ENCODE measurements at regions not wholly inside any gene's neighbourhood (a gene's known extent, or its start where the extent isn't known, plus 50 kb on each side); places are given as distances from the start of the nearest gene placed in this dataset.
"Not testable (repeated sequence)": the region's sequence is repeated elsewhere in the genome, so short reads cannot be mapped to it uniquely, and the experiment has no call there.

DNA sequence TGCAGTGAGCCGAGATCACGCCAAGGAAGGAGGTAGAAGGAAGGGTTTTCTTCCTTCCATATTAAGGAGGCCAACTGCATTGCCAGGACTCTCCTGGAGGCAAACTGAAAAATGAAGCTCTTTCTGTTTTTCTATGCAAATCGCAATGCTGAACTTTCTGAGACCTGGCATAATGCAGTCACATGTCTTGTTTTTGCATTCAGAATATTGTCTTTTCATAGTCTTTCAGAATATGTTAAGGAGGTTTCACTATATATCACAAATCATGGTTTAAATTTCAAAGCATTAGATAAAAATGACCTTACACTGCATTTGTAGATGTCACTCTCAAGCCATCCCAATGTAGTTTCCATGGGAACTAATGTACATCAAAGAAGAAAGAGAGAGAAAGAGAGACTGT is 556.5 kb downstream of the TTLL7 start:
- not testable (repeated sequence) for H3K4me3 ChIP-seq (ENCODE audit: low read depth, low read length); DNase-seq (ENCODE audit: low read depth)

DNA sequence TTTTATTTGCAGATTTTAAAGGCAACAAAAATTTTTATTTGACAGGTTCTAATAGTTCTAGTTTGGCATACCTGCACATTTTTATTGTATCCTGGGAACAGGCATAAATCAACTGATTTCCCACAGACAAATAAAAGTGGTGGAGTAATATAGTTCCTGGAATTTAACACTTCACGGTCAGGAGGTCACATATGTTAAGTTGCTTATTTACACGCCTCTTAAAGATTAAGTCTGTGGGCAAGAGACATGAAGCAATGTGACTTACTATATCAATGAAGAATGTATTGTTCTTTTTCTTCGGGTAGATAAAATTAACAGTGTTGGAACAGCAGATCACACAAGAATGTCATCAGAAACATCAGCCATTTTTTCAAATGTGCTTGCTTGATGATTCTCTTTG is 558.3 kb downstream of the TTLL7 start:
- not testable (repeated sequence) for H3K4me3 ChIP-seq (ENCODE audit: low read depth, low read length); DNase-seq (ENCODE audit: low read depth)

DNA sequence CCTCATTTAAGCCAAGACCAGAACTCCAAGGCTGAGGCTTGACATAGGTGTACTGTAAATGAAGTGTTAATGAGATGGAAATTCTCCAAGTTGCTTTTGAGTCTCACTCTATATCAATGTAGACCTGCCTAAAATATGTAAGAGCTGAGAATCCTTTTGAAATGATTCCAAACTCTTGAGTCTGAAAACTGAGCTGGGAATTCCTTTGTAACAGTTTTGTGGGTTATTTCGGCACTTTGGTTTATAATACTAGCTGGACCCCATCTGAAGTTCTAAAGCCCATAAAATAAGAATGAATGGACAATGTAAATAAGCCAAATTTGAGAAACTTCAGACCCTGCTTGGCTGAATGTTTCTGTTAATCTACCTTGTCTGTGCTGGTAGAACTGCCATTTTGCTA is 558.9 kb downstream of the TTLL7 start:
- H3K4me3 ChIP-seq (ENCODE audit: low read depth, low read length); DNase-seq (ENCODE audit: low read depth): not testable (repeated sequence)

DNA sequence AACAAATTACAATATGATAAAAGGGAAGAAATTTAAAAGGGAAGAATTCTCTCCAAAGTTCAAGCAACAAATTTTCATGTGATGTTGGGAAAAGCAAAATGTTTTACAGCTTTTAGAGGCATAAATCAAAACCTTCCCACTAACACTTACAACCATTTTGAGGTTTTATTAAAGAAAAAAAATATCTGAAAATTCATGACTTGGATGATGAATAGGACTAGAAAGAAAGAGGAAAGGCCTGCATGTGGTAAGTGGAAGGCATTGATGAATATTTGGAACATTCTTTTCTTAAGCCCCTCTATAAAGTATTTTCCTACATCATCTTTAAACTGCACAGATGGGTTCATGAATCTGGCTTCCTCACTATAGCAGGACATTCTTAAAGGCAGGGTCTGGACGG is 560.6 kb downstream of the TTLL7 start:
- H3K4me3 ChIP-seq (ENCODE audit: low read depth, low read length); DNase-seq (ENCODE audit: low read depth): not testable (repeated sequence)

DNA sequence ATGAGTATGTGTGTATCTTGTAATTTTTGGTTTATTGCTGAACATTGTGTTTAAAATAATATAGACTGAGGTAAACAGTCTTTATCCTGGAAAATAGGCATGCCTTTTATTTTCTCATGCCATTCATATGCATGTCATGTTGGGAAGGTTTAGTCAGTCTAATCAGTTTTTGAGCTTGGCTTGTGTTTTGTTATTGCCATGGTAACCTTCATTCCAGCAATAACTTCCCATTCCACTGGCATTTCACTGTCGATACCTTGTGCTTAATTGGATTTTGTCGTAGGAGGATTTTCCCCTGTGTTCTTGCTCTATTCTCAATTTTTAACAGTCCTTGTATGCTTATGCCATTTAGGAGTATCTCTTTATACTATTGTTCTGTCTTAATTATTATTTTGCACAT is 563.6 kb downstream of the TTLL7 start:
- not testable (repeated sequence) for DNase-seq (ENCODE audit: low read depth); H3K4me3 ChIP-seq (ENCODE audit: low read depth, low read length)

DNA sequence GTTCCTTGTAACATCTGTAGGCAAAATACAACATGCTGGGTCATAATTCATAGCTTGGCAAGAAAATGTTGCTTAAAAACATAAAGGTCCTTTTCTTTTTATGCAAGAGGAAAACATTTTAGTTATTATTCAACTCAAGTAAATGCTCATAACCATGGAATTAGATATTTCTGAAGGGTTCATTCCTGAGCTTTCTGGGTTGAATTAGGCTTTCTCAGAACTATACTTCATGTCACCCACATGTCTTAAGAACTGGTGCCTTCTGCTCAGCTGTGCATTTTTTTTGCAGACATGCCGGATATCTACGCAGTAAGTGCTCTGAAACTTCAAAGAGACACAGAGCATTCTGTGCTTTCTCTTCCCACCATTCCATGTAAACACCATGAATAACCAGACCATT is 571.4 kb downstream of the TTLL7 start:
- not testable (repeated sequence) for DNase-seq (ENCODE audit: low read depth); H3K4me3 ChIP-seq (ENCODE audit: low read depth, low read length)

DNA sequence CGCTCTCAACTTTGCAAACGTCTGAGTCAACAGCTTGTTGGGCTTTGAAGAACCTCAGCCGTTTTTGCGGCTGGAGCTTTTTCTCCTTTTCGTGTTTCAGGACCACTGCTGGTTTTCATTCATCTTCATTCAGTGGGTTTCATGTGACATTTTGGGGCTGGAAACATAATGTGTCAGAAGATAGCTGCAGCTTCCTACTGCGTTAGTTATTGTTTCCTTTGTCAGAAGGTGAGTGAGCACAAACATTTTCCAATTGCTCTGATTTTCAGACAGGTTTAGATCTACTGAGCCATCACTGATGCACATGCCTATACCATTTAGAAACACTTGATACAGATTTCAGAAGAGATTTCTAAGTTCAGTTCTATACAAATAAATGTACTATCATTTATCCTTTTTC is 575.5 kb downstream of the TTLL7 start:
- not testable (repeated sequence) for H3K4me3 ChIP-seq (ENCODE audit: low read depth, low read length)

DNA sequence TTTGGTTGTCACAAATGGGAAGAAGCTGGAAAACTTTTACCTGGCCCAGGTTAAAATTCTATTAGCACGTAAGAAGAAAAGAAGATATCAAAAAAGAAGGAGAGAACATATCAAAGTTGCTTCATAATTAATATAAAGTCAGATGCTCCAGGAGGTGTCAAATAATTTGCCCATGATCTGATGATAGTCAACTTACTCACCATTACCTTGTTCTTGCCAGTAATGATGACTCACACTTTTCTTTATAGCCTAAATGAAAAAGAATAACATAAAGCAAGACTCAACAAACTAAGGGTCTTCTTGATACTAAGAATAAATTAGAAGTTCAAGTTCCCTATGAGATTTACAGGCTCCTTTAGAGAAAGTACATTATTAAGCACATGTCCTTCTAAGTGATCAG is 580.4 kb downstream of the TTLL7 start:
- TF ChIP-seq, protein P1, sequence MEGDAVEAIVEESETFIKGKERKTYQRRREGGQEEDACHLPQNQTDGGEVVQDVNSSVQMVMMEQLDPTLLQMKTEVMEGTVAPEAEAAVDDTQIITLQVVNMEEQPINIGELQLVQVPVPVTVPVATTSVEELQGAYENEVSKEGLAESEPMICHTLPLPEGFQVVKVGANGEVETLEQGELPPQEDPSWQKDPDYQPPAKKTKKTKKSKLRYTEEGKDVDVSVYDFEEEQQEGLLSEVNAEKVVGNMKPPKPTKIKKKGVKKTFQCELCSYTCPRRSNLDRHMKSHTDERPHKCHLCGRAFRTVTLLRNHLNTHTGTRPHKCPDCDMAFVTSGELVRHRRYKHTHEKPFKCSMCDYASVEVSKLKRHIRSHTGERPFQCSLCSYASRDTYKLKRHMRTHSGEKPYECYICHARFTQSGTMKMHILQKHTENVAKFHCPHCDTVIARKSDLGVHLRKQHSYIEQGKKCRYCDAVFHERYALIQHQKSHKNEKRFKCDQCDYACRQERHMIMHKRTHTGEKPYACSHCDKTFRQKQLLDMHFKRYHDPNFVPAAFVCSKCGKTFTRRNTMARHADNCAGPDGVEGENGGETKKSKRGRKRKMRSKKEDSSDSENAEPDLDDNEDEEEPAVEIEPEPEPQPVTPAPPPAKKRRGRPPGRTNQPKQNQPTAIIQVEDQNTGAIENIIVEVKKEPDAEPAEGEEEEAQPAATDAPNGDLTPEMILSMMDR (conservative IDR thresholded peaks at IDR 0.05; ENCODE audit: low read depth, low read length) = no peak
- H3K4me3 ChIP-seq (ENCODE audit: low read depth, low read length) = no peak overlapping the region
- no peak for DNase-seq (ENCODE audit: low read depth)

More for the DNA sequence above, 575.5 kb downstream of the TTLL7 start:
- not testable (repeated sequence) for DNase-seq (ENCODE audit: low read depth)

DNA sequence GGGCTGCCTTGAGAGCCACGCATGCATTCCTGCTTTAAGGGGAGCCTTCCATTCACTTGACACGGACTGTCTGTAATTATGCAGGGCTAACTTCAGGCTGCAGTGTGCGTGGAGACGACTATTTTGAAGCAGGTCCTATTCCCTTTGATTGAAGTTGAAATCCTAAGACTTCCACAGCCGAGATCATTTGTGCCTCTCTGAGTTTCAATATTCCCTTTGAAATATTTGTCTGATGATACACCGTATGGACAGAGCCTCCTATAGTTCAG is 585.2 kb downstream of the TTLL7 start:
- DNase-seq (ENCODE audit: low read depth); H3K4me3 ChIP-seq (ENCODE audit: low read depth, low read length): not testable (repeated sequence)

DNA sequence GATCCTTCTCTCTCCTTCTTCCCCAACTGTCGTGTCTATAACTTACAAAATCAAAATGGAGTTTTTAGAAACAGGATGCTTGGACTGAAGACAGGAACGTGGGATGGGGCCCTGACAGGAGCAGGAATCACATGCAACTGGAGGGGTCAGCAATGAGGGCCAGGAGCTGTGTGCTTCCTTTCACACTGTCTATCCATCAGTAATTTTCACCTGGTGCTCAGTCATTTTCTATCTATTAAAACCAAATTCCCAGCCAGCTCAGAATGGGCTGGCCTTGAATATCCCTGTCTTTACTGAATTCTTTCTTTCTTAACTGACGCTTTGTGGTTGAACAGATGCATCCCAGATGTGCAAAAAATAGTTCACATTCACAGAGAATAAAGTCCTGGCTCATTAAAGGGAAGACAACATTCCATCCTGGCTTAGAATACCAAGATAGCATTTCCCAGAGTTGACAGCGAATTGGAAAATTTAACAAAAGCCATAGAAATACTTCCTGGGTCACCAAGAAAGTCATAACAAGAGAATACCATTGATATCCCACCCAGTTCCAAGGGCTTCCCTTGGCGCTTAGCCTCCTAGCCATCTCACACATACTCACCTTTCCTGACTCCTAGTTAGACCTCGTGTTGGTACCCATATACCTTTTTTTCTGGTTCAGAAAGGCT is 588.1 kb downstream of the TTLL7 start:
- H3K4me3 ChIP-seq (ENCODE audit: low read depth, low read length); DNase-seq (ENCODE audit: low read depth): not testable (repeated sequence)

DNA sequence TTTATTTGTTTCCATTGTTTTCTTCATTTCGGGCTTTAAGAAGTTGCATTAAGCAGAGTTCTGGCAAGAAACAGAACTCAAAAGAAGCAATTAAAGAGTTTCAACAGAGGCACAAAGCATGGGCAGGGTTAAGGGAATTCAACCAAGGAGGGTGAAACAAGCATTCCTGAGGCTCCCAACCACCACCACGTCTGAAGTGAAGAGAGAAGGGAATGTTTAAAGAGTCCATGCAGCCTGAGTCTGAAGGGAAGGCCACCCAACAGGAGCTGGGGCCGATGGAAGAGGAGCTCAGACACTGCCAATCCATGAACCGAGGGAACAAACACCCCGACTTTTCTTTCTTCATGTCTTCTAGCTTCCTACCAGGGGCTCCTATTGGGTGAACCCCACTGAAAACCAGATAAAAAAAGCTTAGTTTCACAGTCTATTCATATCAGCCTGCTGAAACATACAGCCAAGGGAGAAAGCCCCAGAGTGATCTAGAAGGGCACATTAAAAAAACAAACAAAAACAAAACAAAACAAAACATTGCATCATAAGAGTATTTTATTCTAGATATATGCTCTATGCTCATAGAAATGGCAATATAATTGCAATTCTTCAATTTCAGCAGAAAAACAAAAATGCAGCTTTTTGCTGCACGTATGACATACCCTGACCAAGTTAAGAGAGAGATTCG is 592.1 kb downstream of the TTLL7 start:
- not testable (repeated sequence) for H3K4me3 ChIP-seq (ENCODE audit: low read depth, low read length); DNase-seq (ENCODE audit: low read depth)

DNA sequence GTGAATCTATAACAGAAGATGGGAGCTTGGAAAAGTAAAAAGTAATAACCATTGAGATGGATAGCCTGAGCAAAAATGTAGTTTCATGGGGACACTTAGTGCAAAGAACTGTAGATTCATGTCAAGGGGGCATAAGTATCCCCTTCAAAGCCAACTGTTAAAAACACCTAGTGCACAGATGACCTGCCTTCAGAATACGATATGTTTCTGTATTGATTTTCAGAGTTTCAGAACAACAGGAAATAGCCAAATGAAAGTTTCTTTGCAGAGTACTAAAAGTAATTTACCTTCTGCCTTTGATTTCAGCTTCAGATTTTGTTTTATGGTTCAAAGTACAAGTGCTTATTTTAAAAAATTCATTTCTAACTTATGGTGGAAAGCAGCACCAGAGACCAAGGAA is 593.1 kb downstream of the TTLL7 start:
- DNase-seq (ENCODE audit: low read depth); H3K4me3 ChIP-seq (ENCODE audit: low read depth, low read length): not testable (repeated sequence)

DNA sequence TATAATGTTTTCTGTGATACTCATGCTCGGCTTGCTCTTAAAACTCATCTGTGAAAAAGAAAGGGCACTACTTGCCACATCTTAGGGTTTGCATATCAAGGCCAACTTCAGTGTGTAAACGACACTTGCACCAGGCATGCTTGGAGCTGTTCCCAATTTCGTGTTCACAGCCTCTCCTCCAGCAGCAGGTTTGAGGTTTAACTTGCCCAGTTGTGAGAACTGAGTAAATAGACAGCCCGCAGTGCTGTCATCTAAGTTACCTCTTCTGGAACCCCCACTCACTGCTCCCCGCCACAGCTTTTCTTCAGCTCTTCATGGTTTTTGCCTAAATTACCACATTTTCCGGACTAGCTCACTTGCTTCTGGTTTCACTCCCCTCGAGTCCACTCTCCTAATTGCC is 595.4 kb downstream of the TTLL7 start:
- DNase-seq (ENCODE audit: low read depth); H3K4me3 ChIP-seq (ENCODE audit: low read depth, low read length): not testable (repeated sequence)

DNA sequence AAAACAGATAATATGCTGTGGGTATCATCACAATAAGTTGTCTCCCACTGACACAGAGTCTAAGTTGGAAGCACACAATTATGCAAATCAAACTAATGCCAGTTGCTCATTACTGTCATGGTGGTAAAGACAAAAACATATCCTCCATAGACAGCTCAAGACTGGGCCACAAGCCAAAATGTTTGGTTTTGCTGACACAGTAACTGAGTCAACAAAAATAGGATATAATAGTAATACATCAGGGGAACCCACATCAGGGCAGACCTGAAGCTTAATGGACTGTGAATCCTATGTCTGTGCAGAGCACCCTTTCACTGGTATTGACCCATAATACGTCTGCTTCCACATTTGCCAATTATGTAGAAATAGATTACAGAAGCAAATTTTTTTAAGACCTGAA is 597.8 kb downstream of the TTLL7 start:
- not testable (repeated sequence) for DNase-seq (ENCODE audit: low read depth); H3K4me3 ChIP-seq (ENCODE audit: low read depth, low read length)

DNA sequence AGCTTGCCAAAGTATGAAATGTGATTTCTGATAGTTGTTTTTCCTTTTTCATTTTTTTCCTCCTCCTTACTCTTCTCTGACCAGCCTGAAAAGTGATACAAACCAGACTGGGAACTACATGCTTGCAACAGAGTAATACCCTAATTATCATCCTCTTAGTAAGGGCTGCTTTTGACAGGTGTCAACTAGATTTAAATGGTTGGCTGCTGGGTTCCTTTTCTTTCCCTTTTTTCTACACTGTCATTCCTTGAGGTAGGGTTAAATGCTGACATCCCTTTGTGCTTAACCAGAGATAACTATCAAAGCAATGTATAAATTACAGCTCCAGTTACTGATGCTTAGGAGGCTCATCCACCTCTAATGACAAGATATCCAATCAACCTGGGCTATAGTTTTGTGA is 598.8 kb downstream of the TTLL7 start:
- not testable (repeated sequence) for DNase-seq (ENCODE audit: low read depth); H3K4me3 ChIP-seq (ENCODE audit: low read depth, low read length)

DNA sequence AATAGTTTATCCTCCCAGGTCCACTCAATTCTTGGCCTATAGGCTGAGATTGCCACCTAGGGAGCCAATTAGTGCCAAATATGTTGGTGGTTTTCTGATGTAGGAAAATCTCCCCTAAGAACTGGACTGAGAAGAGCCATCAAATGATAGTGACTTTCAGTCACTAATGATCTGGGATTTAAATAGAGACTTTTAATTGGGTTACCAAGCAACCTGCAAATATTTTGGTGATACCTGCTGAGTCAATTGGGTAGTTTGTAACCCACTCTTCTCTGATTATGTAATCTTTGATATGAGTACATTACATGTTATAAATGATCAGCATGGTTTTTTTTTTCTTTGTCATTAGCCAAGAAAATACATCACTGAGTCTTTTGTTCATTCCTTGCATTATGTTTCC is 600.8 kb downstream of the TTLL7 start:
- H3K4me3 ChIP-seq (ENCODE audit: low read depth, low read length) = not testable (repeated sequence)

DNA sequence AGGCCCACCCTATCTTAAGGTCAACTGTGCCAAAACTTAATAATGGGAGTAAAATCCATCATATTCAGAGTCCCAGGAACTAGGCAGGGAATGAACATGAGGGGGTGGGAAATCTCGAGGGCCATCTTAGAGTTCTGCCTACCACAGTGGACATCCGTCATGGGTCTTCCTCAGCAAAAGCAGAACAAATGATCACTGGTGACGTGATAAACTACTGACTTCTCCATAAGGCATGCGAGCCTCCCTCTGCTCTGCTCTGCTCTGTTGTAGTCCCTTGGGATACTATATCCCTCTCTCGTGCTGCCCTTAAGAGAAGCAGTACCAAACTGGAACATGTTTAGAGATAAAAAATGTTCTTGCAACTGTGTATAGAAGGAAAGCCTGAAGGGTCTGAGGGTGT is 603.8 kb downstream of the TTLL7 start:
- not testable (repeated sequence) for DNase-seq (ENCODE audit: low read depth); H3K4me3 ChIP-seq (ENCODE audit: low read depth, low read length)

More for the DNA sequence above, 600.8 kb downstream of the TTLL7 start:
- DNase-seq (ENCODE audit: low read depth) = not testable (repeated sequence)

DNA sequence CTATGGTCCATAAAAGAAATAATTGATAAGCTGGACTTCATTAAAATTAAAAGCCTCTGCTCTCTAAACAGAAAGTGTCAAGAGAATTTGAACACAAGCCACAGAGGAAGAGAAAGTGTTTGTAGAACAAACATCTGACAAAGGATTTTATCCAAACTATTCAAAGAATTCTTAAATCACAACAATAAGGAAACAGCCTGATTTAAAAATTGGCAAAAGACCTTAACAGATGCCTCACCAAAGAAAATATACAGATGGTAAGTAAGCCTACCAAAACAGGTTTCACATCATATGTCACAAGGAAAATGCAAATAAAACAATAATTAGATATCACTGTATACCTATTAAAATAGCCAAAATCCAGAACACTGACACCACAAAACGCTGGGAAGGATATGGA is 612.0 kb downstream of the TTLL7 start:
- H3K4me3 ChIP-seq (ENCODE audit: low read depth, low read length); DNase-seq (ENCODE audit: low read depth): not testable (repeated sequence)

DNA sequence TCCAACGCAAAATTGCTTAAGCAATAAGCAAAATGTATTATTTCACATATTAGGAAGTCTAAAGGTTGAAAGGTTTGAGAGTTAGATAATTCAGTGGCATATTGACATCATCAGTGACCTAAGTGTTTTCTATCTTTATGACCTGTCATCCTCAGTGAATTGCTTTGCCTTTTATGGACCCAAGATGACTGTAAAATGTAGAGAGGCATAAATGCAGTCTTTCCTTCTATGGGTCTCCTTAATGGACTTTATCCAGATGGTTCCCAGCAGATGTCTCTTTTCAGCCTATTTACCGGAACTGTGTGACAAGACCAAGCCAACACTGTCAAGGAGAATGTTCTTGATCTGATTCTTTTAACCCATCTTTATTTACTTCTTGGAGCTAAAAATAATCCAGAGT is 615.8 kb downstream of the TTLL7 start:
- not testable (repeated sequence) for DNase-seq (ENCODE audit: low read depth)

More for the DNA sequence above, 615.8 kb downstream of the TTLL7 start:
- not testable (repeated sequence) for H3K4me3 ChIP-seq (ENCODE audit: low read depth, low read length)

All from epithelial cell of proximal tubule (primary cell).